ENCODE measurements at regions not wholly inside any gene's neighbourhood (a gene's known extent, or its start where the extent isn't known, plus 50 kb on each side); places are given as distances from the start of the nearest gene placed in this dataset.

DNA sequence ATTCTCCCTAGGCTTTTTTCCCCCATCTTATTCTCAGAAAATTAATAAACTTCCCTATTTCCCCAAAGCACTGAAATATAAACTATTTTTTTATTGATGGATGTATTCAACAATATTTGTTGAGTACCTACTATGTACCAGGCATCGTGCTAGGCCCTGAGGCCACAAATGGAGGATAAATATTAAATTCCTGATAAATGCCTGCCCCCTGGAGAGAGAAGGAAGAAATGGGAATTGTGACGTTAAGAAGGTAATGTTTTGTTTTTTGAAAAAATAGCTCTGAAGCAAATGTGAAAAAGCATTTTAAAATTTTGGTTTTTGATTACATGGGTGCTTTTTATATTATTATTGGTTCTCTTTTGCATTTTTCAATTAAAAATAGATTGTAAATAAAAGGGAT is 60.5 kb upstream of the DPT start:
- no TSS peak for BruUV-seq (replicated peaks)
- Mint-ChIP-seq H3K9me3 (ENCODE audit: low read depth, unreplicated experiment) (peaks cover 3% of the 10 kb centered on the region), H3K4me3 (ENCODE audit: low read depth, unreplicated experiment) (no peak overlapping the region), H3K27ac (ENCODE audit: unreplicated experiment) (no peak overlapping the region), H3K27me3 (ENCODE audit: unreplicated experiment) (no peaks in the 10 kb centered on the region), H3K36me3 (ENCODE audit: insufficient read depth, unreplicated experiment) (no peaks in the 10 kb centered on the region), H3K4me1 (ENCODE audit: low read depth, unreplicated experiment) (no peaks in the 10 kb centered on the region)
- TF ChIP-seq, protein P1, sequence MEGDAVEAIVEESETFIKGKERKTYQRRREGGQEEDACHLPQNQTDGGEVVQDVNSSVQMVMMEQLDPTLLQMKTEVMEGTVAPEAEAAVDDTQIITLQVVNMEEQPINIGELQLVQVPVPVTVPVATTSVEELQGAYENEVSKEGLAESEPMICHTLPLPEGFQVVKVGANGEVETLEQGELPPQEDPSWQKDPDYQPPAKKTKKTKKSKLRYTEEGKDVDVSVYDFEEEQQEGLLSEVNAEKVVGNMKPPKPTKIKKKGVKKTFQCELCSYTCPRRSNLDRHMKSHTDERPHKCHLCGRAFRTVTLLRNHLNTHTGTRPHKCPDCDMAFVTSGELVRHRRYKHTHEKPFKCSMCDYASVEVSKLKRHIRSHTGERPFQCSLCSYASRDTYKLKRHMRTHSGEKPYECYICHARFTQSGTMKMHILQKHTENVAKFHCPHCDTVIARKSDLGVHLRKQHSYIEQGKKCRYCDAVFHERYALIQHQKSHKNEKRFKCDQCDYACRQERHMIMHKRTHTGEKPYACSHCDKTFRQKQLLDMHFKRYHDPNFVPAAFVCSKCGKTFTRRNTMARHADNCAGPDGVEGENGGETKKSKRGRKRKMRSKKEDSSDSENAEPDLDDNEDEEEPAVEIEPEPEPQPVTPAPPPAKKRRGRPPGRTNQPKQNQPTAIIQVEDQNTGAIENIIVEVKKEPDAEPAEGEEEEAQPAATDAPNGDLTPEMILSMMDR (IDR thresholded peaks at IDR 0.05; ENCODE audit: unreplicated experiment), result no peak
- CTCF ChIA-PET, result interaction anchor here (1.0 kb wide), 1 partner anchor 186 kb away, joined by 4 read pairs; no protein-coding TSS in a partner anchor
- no peak for DNase-seq
- intact Hi-C loops (cut with micrococcal nuclease; ENCODE audit: unreplicated experiment), result no loop called here

DNA sequence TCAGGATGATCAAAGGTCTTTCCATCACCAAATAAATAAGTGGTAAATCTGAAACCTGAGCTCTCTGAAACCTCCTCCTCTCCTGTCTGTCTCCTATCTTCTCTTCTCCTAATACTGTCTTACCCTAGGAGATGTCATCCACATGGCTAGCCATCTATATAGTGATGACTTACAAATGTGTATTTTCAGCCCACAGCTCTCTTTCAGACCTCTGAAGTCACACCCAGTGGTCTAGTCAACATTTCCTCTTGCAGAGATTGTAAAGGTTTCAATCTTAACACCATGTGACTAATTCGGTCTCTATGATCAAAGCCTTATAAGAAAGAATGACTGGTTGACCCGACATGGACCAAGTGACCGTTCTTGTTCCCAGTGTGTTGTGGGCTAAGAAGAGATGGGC is 63.1 kb upstream of the DPT start:
- TF ChIP-seq, protein P1 (IDR thresholded peaks at IDR 0.05; ENCODE audit: unreplicated experiment), result no peak
- BruUV-seq (replicated peaks), result no TSS peak
- DNase-seq, result no peak
- Mint-ChIP-seq H3K4me3 (ENCODE audit: low read depth, unreplicated experiment) (no peak overlapping the region), H3K4me1 (ENCODE audit: low read depth, unreplicated experiment) (no peaks in the 10 kb centered on the region), H3K27me3 (ENCODE audit: unreplicated experiment) (no peaks in the 10 kb centered on the region), H3K9me3 (ENCODE audit: low read depth, unreplicated experiment) (peaks cover 3% of the 10 kb centered on the region), H3K27ac (ENCODE audit: unreplicated experiment) (no peak overlapping the region), H3K36me3 (ENCODE audit: insufficient read depth, unreplicated experiment) (no peaks in the 10 kb centered on the region)
- CTCF ChIA-PET, result no interaction called here
- intact Hi-C loops (cut with micrococcal nuclease; ENCODE audit: unreplicated experiment), result no loop called here

DNA sequence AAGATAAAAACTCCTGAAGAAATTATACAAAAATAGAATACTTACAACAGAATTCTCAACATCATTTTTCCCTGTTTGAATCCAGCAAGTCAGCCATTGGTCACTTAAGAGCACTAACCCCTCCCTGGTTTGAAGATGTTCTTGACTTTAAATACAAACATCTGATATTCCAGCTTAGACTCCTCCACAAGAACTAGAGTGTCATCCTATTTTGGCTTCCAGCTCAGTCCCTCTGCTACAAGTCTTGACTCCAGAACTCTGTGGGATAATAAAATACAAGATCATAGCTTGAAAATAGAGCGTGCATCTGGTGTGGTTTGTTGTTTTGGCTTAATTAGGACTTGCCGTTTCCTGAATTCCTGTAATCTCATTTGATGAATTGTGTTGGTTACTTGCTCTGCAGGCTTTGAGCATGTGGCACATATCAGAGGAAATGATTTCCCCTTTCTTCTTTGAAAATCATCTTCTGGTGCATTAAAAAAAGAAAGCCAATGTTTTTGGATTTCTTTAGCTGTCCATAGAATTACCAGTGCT is 63.7 kb upstream of the DPT start:
- Mint-ChIP-seq H3K36me3 (ENCODE audit: insufficient read depth, unreplicated experiment) (no peaks in the 10 kb centered on the region), H3K27me3 (ENCODE audit: unreplicated experiment) (no peaks in the 10 kb centered on the region), H3K27ac (ENCODE audit: unreplicated experiment) (no peak overlapping the region), H3K4me3 (ENCODE audit: low read depth, unreplicated experiment) (no peak overlapping the region), H3K4me1 (ENCODE audit: low read depth, unreplicated experiment) (no peaks in the 10 kb centered on the region), H3K9me3 (ENCODE audit: low read depth, unreplicated experiment) (peaks cover 3% of the 10 kb centered on the region)
- BruUV-seq (replicated peaks), result no TSS peak
- no peak for DNase-seq
- TF ChIP-seq, protein P1 (IDR thresholded peaks at IDR 0.05; ENCODE audit: unreplicated experiment), result no peak
- CTCF ChIA-PET, result interaction anchor here (1.0 kb wide), 1 partner anchor 9 kb away, joined by 3 read pairs; no protein-coding TSS in a partner anchor
- intact Hi-C loops (cut with micrococcal nuclease; ENCODE audit: unreplicated experiment), result no loop called here

DNA sequence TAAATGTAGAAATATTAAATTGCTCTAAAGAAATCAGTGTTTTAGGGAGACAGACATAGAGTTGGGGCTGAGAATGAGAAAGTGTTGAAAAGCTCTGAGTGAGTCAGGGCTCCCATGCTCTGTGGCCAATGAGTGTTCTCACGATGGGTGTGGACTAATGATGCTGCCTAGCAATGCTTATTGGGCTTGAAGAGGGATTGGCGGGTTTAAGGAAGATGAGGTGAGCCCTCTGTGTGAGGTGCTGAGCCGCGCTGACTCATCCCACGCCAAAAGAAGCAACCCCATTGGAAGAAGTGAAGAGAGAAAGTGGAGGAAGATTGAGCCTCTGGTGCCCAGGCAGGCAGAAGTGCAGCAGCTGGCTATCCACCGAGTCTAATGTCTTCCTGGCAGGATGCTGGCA is 65.1 kb upstream of the DPT start:
- H3K9me3 Mint-ChIP-seq (ENCODE audit: low read depth, unreplicated experiment), result peaks cover 3% of the 10 kb centered on the region
- no peak overlapping the region for H3K27ac Mint-ChIP-seq (ENCODE audit: unreplicated experiment)
- no TSS peak for BruUV-seq (replicated peaks)
- H3K27me3 Mint-ChIP-seq (ENCODE audit: unreplicated experiment), result no peaks in the 10 kb centered on the region
- DNase-seq, result no peak
- H3K4me3 Mint-ChIP-seq (ENCODE audit: low read depth, unreplicated experiment), result no peak overlapping the region
- H3K36me3 Mint-ChIP-seq (ENCODE audit: insufficient read depth, unreplicated experiment), result no peaks in the 10 kb centered on the region
- CTCF ChIA-PET, result no interaction called here
- intact Hi-C loops (cut with micrococcal nuclease; ENCODE audit: unreplicated experiment), result no loop called here
- TF ChIP-seq, protein P1 (IDR thresholded peaks at IDR 0.05; ENCODE audit: unreplicated experiment), result no peak
- H3K4me1 Mint-ChIP-seq (ENCODE audit: low read depth, unreplicated experiment), result peaks cover 8% of the 10 kb centered on the region

Measured in Calu3 (cell line).